HCT116 (cell line): ENCODE measurements at regions not wholly inside any gene's neighbourhood (a gene's known extent, or its start where the extent isn't known, plus 50 kb on each side); places are given as distances from the start of the nearest gene placed in this dataset.

Source experiments
- ATF3 ChIP-seq: IDR thresholded peaks from 2 replicates; pipeline ENCODE4 v1.6.1; 2012
- CTCF ChIP-seq, 3 experiments: fragments of 200-600 bp in 1 of 3; sonication (generic) in 1 of 3; IDR thresholded peaks in 2 of 3; conservative IDR thresholded peaks in 1 of 3; 2 replicates each; pipeline ENCODE4 v1.5.1; 2012 to 2017; ENCODE audit warnings: low read depth in 2 of 3, low read length in 2 of 3, antibody characterized with exemption in 1 of 3, borderline replicate concordance in 1 of 3, control low read depth in 1 of 3, mild to moderate bottlenecking in 1 of 3, mixed read lengths in 1 of 3, mixed run types in 1 of 3, moderate library complexity in 1 of 3; ENCODE audit not compliant: insufficient read depth in 1 of 3
- EZH2 ChIP-seq: fragments of 200-600 bp; sonication (generic); IDR thresholded peaks from 2 replicates; pipeline ENCODE4 v1.6.1; 2017; ENCODE audit warnings: antibody characterized with exemption, mixed run types
- EZH2phosphoT487 ChIP-seq: fragments of 200-600 bp; IDR thresholded peaks from 2 replicates; pipeline ENCODE4 v1.6.1; 2018; ENCODE audit warnings: antibody characterized with exemption, borderline replicate concordance
- JUND ChIP-seq: IDR thresholded peaks from 2 replicates; pipeline ENCODE4 v1.6.1; 2012
- MAX ChIP-seq: IDR thresholded peaks from 2 replicates; pipeline ENCODE4 v1.6.1; 2012
- POLR2A ChIP-seq: IDR thresholded peaks from 2 replicates; pipeline ENCODE4 v1.7.0; 2011; ENCODE audit warnings: borderline replicate concordance; ENCODE audit not compliant: insufficient read depth, insufficient read length; ENCODE audit errors: extremely low read depth
- POLR2AphosphoS5 ChIP-seq: IDR thresholded peaks from 2 replicates; pipeline ENCODE4 v1.6.1; 2011; ENCODE audit warnings: mild to moderate bottlenecking, low read depth, low read length, moderate library complexity
- RAD21 ChIP-seq: IDR thresholded peaks from 2 replicates; pipeline ENCODE4 v1.6.1; 2012; ENCODE audit warnings: low read depth, mild to moderate bottlenecking
- REST ChIP-seq: IDR thresholded peaks from 2 replicates; pipeline ENCODE4 v1.6.1; 2012; ENCODE audit warnings: low read depth
- SP1 ChIP-seq: IDR thresholded peaks from 2 replicates; pipeline ENCODE4 v1.6.1; 2012; ENCODE audit warnings: low read depth
- YY1 ChIP-seq: IDR thresholded peaks from 2 replicates; pipeline ENCODE4 v1.6.1; 2011; ENCODE audit warnings: low read length, low read depth, moderate library complexity, mild to moderate bottlenecking; ENCODE audit not compliant: insufficient replicate concordance; ENCODE audit errors: extremely low read depth
- ZBTB33 ChIP-seq: IDR thresholded peaks from 2 replicates; pipeline ENCODE4 v1.6.1; 2011; ENCODE audit warnings: mild to moderate bottlenecking, low read length, moderate library complexity; ENCODE audit not compliant: insufficient replicate concordance; ENCODE audit errors: extremely low read depth

GRCh38 chr4:187294861-187295260 lies 571.2 kb upstream of the FAT1 start:
- TF ChIP-seq CTCF (IDR thresholded peaks at IDR 0.05 in 2 of 3, conservative IDR thresholded peaks at IDR 0.05 in 1 of 3; ENCODE audit: borderline replicate concordance in 1 of 3, insufficient read depth in 1 of 3, low read depth in 2 of 3, low read length in 2 of 3) (no peak), EZH2phosphoT487 (no peak), YY1 (no peak), EZH2 (no peak), POLR2A (no peak), RAD21 (no peak), ATF3 (no peak), JUND (no peak), POLR2AphosphoS5 (no peak), ZBTB33 (no peak), SP1 (no peak), REST (no peak), MAX (no peak)
